Esophagus squamous epithelium (tissue), 4 donors: ENCODE measurements at regions not wholly inside any gene's neighbourhood (a gene's known extent, or its start where the extent isn't known, plus 50 kb on each side); places are given as distances from the start of the nearest gene placed in this dataset.

Experiments used
- CTCF ChIP-seq, 6 experiments: fragments of 450-650 bp in 4 of 6; fragments of 200-600 bp in 2 of 6; sonication (generic) in 2 of 6; IDR thresholded peaks; one replicate each; pipeline ENCODE4 v1.5.1; 2016 to 2019; ENCODE audit warnings: antibody characterized with exemption in 6 of 6, mild to moderate bottlenecking in 4 of 6, moderate library complexity in 4 of 6
- POLR2A ChIP-seq, 4 donors: fragments of 450-650 bp; IDR thresholded peaks; one replicate each; pipeline ENCODE4 v1.6.1; 2017; ENCODE audit warnings: antibody characterized with exemption in 4 of 4, mild to moderate bottlenecking in 4 of 4, moderate library complexity in 3 of 4

- TF ChIP-seq CTCF (IDR thresholded peaks at IDR 0.05) (no peak), POLR2A (IDR thresholded peaks at IDR 0.05) (no peak)
Measured at GRCh38 chr7:10156972-10157371, 816.7 kb upstream of the PHF14 start.
